ENCODE measurements at regions not wholly inside any gene's neighbourhood (a gene's known extent, or its start where the extent isn't known, plus 50 kb on each side); places are given as distances from the start of the nearest gene placed in this dataset.

DNA sequence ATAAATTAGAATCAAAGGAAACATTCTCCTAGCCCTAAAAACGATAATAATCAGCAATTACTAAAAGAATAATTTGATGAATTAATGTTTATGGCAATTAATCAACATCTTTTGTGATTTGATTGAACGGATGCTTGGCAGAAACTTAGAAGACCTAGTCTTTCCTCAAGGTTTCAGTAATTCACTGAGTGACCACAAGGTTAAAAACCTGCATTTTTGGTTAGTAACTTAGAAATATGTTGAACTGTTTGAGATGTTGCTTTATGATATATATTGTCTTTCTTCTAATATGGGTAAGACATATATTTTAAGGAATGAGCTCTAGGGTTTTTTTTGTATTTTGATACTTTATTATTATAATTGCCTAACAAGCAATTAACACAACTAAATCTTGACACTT, 793.0 kb upstream of the NDST4 start:
- WGBS, result 62% methylated on average over 2 of the region's 2 CpGs
- Histone ChIP-seq H3K27me3 (no peaks in the 10 kb centered on the region), H3K4me1 (no peaks in the 10 kb centered on the region)

DNA sequence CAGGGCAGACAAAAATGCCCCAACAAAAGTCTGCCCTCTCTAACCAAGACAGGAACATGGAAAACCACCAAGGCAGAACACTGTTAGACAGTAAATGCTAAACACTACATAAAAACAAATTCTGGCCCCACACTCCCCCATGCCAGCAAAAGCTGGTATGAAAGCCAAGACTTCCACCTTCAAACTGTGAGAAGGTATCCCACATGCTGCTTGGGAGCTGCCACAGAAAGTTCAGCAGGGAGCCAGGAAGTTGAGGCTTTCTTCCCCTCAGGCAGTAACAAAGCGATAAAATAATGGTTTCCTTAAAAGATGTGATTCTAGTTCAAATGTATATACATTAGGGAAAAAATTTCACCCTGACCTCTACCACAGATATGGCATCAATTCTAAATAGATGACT, 770.4 kb upstream of the NDST4 start:
- intact Hi-C loops (cut with DNase I), result no loop called here
- no peak overlapping the region for H3K4me3 ChIP-seq
- H3K9me3 ChIP-seq, result no peaks in the 10 kb centered on the region
- H3K36me3 ChIP-seq, result no peaks in the 10 kb centered on the region
- no peaks in the 10 kb centered on the region for H3K27me3 ChIP-seq
- H3K27ac ChIP-seq (replicated peaks in 1 of 4), result no peak overlapping the region
- WGBS, result 92% methylated on average over 1 of the region's 1 CpG
- no peak for DNase-seq (ENCODE audit: extremely low spot score)
- TF ChIP-seq POLR2AphosphoS5 (IDR thresholded peaks at IDR 0.05) (no peak), POLR2A (IDR thresholded peaks at IDR 0.05; ENCODE audit: low read depth) (no peak), EP300 (IDR thresholded peaks at IDR 0.05) (no peak)
- TF ChIP-seq, protein P1, sequence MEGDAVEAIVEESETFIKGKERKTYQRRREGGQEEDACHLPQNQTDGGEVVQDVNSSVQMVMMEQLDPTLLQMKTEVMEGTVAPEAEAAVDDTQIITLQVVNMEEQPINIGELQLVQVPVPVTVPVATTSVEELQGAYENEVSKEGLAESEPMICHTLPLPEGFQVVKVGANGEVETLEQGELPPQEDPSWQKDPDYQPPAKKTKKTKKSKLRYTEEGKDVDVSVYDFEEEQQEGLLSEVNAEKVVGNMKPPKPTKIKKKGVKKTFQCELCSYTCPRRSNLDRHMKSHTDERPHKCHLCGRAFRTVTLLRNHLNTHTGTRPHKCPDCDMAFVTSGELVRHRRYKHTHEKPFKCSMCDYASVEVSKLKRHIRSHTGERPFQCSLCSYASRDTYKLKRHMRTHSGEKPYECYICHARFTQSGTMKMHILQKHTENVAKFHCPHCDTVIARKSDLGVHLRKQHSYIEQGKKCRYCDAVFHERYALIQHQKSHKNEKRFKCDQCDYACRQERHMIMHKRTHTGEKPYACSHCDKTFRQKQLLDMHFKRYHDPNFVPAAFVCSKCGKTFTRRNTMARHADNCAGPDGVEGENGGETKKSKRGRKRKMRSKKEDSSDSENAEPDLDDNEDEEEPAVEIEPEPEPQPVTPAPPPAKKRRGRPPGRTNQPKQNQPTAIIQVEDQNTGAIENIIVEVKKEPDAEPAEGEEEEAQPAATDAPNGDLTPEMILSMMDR (IDR thresholded peaks at IDR 0.05), result no peak
- H3K4me1 ChIP-seq, result no peaks in the 10 kb centered on the region

More for the DNA sequence above, 793.0 kb upstream of the NDST4 start:
- no peak for DNase-seq (ENCODE audit: extremely low spot score)
- H3K27ac ChIP-seq (replicated peaks in 1 of 4), result no peak overlapping the region
- intact Hi-C loops (cut with DNase I), result no loop called here
- no peaks in the 10 kb centered on the region for H3K36me3 ChIP-seq
- no peaks in the 10 kb centered on the region for H3K9me3 ChIP-seq
- TF ChIP-seq, protein P1 (IDR thresholded peaks at IDR 0.05), result no peak
- TF ChIP-seq POLR2AphosphoS5 (IDR thresholded peaks at IDR 0.05), result no peak
- TF ChIP-seq POLR2A (IDR thresholded peaks at IDR 0.05; ENCODE audit: low read depth), result no peak
- TF ChIP-seq EP300 (IDR thresholded peaks at IDR 0.05), result no peak
- H3K4me3 ChIP-seq, result no peak overlapping the region

DNA sequence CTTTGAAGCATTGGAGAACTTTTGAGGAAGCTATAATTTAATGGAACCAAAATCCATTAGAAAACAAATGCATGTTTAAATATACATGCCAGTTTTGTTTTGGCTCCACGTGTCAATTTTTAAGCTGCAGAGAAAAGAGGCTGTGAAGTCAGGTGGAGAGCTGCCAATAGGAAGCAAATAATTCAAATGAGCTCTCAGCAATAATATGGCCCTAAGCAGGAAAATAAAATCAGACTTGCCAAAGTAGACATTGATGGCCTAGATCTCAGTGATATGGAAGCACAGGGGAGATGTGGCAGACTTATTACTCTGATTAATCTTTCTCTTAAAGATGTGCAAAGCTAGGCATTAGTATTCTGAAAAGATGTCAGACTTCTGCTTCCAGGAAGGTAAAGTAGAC, 769.8 kb upstream of the NDST4 start:
- no peaks in the 10 kb centered on the region for H3K27me3 ChIP-seq
- TF ChIP-seq EP300 (IDR thresholded peaks at IDR 0.05) (no peak), POLR2AphosphoS5 (IDR thresholded peaks at IDR 0.05) (no peak), POLR2A (IDR thresholded peaks at IDR 0.05; ENCODE audit: low read depth) (no peak)
- TF ChIP-seq, protein P1 (IDR thresholded peaks at IDR 0.05), result no peak
- H3K4me3 ChIP-seq, result no peak overlapping the region
- no peaks in the 10 kb centered on the region for H3K4me1 ChIP-seq
- no peak overlapping the region for H3K27ac ChIP-seq (replicated peaks in 1 of 4)
- 47% methylated on average over 1 of the region's 1 CpG for WGBS
- intact Hi-C loops (cut with DNase I), result no loop called here
- H3K9me3 ChIP-seq, result no peaks in the 10 kb centered on the region
- H3K36me3 ChIP-seq, result no peaks in the 10 kb centered on the region
- DNase-seq (ENCODE audit: extremely low spot score), result no peak

DNA sequence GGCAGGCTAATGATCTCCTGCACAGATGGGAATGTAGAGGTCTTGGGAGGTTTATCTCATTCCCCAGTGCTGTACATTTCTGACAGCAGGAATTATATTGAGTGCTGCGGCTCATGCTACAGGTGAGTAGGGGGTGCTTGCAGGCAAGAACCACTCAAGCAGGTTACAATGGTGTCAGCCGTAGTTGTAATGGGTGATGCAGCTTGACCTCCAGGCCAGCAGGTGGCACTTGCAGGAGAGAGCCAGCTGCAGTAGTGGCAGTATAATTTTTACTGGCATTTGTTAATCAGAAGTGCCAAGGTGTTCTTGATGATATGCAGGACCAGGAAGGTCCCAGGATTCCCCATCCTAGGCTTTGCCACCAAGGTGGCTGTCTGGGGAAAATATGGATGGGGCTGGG, 759.6 kb upstream of the NDST4 start:
- DNase-seq (ENCODE audit: extremely low spot score), result no peak
- no peak overlapping the region for H3K27ac ChIP-seq (replicated peaks in 1 of 4)
- no peaks in the 10 kb centered on the region for H3K9me3 ChIP-seq
- 95% methylated on average over 2 of the region's 2 CpGs for WGBS
- no peak overlapping the region for H3K4me3 ChIP-seq
- H3K4me1 ChIP-seq, result no peaks in the 10 kb centered on the region
- no peaks in the 10 kb centered on the region for H3K36me3 ChIP-seq
- TF ChIP-seq POLR2AphosphoS5 (IDR thresholded peaks at IDR 0.05) (no peak), EP300 (IDR thresholded peaks at IDR 0.05) (no peak), POLR2A (IDR thresholded peaks at IDR 0.05; ENCODE audit: low read depth) (no peak)
- TF ChIP-seq, protein P1 (IDR thresholded peaks at IDR 0.05), result no peak
- intact Hi-C loops (cut with DNase I), result no loop called here
- H3K27me3 ChIP-seq, result no peaks in the 10 kb centered on the region

DNA sequence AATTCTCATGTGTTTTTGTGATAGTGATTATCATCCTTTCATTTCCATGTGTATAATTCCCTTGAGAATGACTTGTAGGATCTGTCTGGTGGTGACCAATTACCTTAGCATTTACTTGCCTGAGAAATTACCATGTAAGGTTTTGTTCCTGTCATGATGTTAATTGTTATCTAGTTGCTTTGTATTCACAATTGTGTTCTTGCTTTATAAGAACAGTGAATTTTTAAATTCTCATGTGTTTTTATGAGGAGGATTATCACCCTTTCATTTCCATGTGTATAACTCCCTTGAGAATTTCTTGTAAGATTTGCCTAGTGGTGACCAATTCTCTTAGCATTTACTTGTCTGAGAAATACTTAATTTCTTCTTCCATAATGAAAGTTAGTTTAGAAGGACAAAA, 758.2 kb upstream of the NDST4 start:
- intact Hi-C loops (cut with DNase I), result no loop called here
- Histone ChIP-seq H3K27ac (replicated peaks in 1 of 4) (no peak overlapping the region), H3K4me3 (no peak overlapping the region), H3K9me3 (no peaks in the 10 kb centered on the region), H3K27me3 (no peaks in the 10 kb centered on the region), H3K4me1 (no peaks in the 10 kb centered on the region), H3K36me3 (no peaks in the 10 kb centered on the region)
- TF ChIP-seq POLR2A (IDR thresholded peaks at IDR 0.05; ENCODE audit: low read depth), result no peak
- DNase-seq (ENCODE audit: extremely low spot score), result no peak

Measured in esophagus muscularis mucosa (tissue), 4 donors.